Left hindlimb (tissue), 1 donor: ENCODE measurements at regions not wholly inside any gene's neighbourhood (a gene's known extent, or its start where the extent isn't known, plus 50 kb on each side); places are given as distances from the start of the nearest gene placed in this dataset.

Experiments
- DNase-seq: peaks from one replicate; pipeline ENCODE4 v3.0.0-alpha.2; 2018

DNA sequence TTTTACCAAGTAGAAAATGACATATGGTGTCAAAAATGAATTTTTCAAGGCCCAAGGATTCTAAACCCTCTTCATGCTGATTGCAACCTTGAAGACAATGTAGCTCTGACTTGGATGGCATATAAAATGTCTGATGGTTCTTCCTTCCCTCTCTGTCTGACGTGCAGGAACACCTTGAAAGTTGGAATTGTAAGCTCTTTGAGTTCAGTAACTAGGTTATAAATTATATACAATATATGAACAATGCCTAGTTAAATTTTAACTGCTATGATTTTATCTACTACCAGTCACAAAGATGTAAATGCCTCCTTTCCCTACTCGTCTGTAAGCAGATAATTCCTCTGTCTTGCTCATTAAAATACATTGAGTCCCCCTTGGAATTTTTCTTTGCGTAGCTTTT lies 89.5 kb upstream of the TMEM17 start:
- no peak for DNase-seq

DNA sequence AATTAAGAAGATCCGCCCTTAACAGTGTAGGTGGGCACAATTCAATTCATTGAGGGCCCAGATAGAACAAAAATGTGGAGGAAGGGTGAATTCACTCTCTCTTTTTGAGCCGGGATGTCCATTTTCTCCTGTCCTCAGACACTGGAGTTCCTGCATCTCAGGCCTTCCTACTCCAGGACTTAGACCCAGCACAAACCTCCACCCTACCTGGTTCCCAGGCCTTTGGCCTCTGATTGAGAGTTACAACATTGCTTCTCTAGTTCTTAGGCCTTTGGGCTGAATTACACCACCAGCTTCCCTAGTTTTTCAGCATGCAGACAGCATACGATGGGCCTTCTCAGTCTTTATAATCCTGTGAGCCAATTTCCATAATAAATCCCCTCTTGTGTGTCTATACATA lies 87.8 kb upstream of the TMEM17 start:
- no peak for DNase-seq

DNA sequence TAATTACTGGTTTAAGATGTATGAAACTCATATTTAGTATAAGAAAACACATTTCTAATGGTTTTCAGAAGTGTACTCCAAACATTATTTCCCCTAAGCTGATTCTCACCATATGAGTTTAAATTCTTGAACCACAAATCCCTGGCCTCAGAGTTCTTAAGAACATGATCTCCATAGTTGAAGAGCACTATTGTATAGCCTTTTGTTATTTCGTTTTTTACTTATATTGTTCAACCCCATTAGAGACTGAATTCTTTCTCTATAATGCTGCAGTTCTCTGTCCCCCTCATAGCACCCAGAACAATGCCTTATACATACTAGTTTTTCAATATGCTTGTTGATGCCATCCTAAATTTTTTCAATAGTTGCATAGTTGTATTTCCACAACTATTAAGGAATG lies 85.5 kb upstream of the TMEM17 start:
- DNase-seq, result no peak

DNA sequence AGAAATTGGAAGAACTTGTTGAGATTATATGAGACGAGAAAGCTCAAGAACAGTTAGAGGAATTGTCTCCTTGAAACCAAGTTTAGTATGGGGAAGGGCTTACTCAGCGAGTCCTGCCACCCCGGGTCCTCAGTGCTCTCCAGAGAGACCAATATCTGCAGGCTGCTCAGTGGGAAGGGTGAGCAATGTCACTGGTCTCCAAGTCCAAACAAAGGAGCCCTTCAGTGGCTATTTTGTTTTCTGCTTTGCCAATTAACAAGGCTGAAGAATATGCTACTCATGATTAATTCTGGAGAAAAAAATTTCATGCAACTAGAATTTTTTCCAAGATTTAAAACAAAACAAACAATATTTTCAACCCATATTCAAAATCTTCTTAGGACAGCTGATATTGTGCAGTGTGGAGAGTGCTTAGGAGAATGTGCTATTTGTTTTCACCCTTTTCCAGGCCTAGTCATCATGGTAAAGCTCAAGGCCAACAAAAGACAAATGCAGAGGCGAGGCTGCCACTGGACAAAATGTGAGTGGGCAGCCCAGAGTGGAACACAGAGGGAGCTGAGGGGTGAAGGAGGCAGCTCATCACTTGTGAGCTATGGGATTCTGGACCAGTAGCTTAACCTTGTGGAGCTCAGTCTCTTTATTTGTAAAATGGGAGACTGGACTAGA lies 83.8 kb upstream of the TMEM17 start:
- DNase-seq, result no peak

DNA sequence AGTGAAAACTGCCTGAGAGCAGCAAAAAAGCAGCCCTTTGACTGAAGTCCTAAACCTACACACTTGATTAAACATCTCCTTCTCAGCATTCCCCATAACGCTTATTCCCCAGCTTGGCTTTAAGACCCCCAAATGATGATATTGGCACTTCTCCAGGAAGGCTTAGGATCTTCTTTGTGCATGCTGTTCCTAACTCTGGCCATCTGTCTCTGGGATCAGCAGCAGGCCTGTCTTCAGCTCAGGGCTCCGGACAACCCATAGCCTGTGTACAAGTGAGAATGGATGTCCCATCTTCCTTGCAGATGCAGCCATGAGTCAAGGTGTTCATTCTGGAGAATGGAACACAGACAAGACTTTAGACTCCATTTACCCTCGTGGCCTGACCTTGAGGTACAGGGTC lies 81.6 kb upstream of the TMEM17 start:
- no peak for DNase-seq

DNA sequence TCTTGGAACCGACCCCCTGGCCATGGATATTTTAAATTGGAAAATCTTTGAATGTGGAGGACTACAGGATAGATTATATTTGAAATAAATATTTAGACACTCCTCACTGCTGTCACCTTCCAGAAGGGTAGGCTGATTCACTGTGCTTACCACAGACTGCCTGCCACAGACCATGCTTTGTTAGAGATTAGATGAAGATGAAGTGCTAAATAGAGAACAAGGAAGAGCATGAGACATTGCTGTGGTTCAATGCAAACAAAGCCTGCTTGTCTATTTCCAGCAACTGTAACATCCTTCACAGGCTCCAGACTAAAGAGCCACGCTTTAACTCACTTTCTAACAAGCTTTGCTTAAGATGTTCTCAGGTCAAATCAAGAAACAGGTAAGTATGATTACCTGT lies 81.0 kb upstream of the TMEM17 start:
- no peak for DNase-seq

DNA sequence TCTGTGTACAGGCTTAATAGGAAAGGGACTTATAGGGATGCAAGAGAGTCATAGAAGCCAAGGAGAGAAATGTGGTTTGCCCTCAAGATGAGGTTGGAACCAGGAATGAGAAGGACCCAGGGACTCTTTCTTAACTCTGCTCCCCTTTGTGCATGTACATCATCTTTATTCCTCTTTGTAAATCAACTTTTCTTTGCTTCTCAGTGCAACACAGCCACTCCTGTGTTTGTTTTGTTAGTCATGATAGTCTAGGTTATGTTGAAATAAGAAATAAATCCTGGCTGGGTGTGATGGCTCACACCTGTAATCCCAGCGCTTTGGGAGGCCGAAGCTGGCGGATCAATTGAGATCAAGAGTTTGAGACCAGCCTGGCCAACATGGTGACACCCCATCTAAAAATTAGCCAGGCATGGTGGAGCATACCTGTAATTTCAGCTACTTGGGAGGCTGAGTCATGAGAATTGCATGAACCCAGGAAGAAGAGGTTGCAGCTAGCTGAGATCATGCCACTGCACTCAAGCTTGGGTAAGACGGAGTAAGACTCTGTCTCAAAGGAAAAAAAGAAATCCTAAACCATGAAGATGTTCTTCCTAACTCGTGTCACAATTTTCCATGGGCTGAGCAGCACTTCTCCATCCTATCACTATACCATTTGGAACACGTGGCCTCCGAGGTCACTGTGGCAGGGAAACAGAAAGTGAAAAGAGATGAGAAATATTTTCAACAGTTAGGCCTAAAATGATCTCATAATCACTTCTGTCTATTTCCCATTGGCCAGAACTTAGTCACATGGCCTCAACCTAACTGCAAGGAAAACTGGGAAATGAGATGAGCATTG lies 73.0 kb upstream of the TMEM17 start:
- no peak for DNase-seq

DNA sequence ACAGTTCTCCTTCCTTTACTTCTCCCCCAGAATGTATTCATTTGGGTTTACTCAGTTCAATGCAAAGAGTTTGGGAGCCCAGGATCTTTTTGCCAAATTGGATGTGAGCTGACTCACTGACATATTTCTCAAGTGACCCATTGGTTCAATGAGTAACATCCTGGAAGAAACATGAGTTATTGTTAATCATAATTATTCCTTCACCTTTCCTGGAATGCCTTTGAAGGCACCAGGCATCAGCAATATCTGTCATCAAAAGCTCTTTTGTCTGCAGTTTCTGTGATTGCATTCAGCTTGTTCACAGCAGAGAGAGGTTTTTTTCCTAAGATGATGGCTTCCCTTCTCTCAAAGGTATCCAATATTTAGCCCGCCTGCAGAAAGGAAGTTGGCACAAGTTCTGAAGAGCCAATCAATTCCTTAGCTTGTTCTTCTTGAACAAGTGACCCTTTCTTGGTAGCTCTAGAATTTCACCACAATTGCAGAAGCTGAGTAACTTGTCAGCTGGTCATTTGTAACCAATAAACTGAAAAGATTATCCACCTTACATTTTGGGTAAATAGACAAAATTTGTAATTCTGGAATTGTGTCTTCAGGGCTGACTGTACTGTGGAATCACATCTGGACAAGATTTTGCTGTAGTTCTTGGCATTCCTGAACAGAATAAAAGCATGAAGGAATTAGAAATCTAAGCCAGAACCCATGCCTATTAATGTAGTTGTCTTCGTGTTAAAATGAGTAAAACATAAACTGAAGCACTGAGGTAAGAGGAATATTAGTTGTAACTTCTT lies 72.2 kb upstream of the TMEM17 start:
- DNase-seq, result no peak

DNA sequence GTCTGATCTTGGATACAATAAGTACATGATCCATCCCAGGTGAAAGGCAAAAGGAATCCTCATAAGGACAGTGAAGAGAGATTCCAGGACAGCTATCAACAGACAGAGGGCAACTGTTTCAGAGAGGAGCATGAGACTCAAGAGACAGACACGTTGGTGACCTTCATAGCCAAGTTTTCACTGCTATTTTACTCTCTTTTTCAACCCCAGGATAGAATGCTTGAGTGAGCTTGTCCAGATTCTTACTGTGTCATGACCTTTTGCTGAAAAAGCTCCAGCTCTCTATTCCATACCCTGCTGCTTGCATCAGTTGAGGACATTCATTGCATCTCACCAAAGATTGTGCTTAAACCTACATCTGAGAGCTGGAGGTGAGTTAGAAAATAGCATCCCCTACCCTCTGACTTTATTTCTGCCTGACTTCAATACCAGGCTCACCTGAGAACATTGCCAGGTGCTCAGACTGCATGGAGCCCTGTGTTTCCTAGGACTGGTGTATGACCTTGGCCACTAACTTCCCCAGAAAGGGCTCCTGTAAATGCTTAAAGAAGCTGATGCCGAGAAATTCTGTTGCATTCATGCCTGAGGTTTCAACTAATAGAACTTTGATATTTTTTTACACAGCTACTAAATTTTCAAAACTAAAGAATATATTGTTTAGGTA lies 70.4 kb upstream of the TMEM17 start:
- no peak for DNase-seq

DNA sequence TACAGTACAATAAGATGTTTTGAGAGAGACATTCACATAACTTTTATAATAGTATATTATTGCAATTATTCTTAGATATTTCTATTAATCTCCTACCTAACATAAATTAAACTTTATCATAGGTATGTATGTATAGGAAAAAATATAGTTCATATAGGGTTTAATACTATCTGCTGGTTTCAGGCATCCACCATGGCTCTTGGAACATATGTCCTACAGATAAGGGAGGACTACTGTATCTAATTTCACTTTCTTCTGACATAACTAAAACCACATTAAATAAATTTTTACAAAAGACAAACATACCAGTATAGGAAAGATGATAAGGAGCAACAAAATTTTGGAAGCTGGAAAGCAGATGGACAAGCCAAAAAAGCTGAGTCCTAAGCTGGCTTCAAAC lies 67.9 kb upstream of the TMEM17 start:
- no peak for DNase-seq

DNA sequence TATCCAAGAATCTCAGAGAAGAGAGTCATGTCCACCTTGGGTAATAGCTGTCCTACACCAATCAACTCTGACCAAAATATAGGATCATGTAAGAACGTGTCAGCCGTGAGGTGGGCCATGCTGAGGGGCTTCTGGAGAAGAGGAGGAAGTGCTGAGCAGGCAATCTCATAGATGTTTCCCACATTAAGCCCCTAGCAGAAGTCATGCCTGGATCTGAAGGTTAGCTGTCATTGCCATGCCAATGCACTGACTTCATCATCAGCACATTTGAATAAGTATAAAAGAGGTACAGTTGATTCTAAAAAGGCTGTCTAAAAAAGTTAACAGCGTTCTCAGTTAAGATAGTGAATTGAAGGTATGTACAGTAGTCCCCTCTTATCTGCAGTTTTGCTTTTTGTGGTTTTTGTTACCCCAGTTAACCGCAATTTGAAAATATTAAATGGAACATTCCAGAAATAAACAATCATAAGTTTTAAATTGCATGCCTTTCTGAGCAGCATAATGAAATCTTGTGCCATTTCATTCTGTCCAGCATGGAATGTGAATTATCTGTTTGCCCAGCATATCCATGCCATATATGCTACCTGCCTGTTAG lies 67.2 kb upstream of the TMEM17 start:
- DNase-seq, result no peak

DNA sequence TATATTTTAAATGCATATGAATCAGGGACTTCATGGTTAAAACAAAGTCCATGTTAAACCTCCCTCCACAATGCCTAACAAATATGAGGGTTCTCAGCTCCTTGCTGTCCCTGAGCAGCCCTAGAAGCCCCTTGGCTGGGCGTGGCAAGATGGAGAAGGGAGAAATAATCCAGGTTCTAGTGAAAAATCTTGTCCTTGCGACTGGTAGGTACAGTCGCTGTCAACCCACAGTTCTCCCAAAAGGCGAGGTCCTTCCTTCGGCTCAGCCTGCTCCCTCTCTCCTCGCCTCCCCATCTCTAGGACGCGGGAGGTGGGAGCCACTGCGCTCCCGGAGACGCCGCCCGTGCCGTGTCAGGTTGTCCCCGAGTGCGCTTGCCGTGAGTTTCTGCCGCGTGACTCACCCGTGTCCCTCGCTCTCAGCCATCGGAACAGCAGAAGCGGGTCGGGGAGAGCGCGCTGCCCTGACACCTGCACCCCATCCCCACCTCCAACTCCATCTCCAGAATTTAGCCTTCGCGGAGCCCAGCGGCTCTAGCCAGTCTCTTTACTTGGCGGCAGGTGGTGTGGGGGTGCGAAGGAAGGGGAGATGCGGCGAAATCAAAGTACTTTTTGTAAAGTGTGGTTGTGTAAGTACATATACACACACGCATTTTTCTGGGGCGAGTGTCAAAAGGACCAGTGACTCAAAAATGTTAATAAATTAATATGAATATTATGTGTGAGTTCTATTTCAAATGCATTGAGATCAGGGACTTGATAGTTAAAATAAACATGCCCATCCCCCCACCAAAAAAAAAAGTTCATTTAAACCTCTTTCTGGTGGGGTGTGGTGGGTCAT lies 65.1 kb upstream of the TMEM17 start:
- DNase-seq, result no peak

DNA sequence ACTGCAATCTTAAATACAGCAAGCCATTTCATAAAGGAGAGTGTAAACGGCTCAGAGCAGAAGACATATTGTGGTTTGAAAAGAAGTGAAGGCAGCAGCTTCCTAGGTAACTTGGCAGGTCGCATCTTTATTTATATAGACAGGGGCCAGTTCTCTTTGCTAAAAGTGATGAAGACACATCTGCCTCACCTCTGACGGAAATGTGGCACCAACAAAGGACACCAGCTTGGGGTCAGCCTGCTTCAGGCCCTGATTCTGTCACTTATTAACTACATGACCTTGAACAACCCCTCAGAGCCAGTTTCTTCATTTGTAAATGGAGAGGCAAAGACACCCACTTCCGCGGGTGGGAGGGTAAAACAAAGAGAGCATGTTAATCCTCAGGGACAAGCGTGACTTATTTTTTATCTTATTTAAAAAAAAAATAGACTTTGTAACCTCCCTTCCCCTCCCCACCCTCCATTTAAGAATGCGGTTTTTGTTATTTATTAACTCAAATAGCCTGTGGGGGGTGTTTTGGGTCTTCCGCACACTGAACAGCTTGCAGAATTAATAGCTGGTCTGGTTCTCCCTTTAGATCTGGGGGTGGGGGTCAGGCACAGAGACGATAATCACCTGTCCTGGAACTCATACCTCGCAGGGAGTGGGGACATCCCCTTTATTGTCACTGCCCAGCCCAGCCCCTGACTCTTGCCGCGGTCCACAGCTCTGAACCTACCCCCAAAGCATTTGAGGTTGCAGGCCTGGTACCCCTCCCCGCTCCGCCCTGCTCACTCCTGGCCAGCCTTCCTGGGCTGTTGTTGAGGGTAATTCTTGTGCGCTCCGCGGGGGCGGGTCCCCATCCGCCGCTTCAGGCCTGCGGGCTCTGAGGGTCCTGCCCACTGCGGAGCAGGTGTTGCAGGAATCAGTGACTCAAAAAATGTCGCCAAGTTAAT lies 64.2 kb upstream of the TMEM17 start:
- no peak for DNase-seq

DNA sequence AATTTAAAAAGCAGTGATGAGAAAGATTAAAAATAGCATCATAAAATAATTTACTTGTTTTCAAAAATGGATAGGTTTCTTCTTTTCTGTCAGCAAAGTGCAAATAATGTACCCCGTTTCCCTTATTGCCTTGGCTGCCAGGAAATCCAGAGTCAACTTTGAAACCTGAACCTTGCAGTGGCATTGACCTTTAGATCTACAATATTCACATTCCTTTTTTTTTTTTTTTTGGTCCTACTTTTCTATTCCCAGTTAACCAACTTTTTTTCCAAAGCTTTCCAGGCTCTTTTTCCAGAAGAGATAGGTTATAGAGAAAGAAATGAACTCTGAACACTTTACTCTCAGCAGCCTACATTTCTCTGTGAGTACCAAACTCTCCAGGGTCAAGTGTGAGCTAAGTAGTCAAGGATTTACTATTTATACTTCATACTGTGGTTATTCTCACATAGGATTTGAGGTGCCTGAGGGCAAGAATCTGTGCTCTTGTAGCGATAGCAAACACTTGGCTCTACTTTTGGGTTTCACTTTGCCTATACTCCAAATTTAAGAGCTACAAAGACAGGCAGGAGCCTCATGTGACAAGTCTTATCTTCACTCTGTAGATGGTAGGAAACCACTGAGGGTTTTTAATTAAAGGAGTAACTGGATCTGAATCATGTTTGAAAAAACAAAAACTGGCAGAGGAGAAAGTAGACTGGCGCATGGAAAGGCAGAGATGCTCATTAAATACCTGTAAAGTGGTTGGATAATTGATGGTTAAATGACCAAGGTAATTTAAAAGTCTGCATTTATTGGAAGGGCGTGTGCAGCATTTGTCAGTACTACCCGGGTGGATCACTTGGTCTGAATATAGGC lies 63.2 kb upstream of the TMEM17 start:
- DNase-seq, result no peak

DNA sequence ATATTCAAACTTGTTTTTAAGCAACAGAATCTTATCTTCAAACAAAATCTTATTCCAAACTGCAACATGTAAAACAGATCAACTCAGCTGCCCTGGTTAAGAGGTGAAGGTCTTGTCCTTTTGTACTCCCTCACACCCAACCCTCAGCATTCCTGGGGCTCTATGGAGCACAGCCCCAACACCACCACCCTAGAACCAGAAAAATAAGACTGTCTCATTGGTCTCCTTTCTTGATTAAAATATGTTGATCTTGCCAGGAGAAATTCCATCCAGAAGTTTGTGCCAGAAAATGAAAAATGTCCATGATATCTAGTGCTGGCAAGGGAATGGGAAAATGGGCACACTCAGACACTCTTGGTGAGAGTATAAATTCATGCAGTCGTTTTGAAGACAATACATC lies 62.1 kb upstream of the TMEM17 start:
- no peak for DNase-seq

DNA sequence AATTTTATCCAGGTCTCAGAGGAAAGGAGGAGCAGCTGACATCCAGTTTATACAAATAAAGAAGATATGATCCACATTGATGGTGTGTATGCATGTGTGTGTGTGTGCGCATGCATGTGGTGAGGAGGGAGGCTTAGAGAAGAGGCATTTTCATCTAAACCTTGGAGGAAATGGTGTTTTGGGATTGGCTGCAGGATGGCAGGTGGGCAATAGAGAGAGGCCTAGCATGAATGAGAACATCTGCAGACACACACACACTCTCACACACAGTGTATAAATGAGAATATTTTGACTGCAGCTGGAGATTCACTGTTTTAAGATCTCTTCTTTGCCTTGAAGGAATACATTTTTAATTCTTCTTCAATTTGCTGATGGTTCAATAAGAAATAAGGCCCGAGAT lies 61.7 kb upstream of the TMEM17 start:
- no peak for DNase-seq

DNA sequence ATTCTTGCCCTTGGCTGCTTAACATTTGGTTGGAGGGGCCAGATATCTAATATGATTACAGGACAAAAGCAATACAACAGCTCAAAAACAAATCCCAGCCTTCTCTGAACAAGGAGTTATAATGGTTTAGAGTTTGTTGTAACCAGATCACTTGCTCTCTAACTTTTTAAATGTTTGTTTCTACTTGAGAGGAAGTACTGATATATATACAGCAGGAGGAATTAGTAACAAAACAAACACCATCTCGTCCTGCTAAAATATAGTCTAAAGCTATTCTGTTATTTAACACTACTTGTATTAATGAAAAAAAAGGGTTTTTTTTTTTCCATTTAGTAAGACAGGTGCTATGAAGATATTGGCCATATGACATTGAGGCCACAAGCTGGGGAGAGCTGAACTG lies 60.9 kb upstream of the TMEM17 start:
- no peak for DNase-seq

DNA sequence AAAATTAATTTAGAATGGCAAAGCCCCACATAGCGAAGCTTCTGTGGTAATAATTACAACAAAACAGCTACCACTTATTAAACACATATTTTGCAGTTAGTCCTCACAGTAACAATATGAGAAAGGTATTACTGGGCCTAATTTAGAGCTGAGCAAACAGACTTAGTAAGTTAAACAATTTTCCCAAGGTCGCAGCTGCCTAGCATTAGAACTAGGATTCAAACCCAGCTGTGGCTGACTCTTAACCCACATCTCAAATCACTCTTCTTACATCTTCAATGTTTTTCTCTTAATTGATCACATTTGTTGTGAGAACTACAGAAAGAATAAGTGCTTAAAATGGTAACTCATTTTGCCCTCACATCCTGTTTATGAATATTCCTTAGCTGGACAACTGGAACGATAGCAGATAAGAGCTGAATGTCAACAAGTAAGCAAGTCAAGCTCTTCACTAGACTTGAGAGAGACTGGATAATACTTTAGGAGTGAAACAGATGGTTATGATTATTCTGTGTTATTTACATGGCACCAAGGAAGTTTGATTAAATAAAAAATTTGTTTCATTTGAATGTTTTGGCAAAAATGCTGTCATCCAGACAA lies 59.4 kb upstream of the TMEM17 start:
- no peak for DNase-seq

DNA sequence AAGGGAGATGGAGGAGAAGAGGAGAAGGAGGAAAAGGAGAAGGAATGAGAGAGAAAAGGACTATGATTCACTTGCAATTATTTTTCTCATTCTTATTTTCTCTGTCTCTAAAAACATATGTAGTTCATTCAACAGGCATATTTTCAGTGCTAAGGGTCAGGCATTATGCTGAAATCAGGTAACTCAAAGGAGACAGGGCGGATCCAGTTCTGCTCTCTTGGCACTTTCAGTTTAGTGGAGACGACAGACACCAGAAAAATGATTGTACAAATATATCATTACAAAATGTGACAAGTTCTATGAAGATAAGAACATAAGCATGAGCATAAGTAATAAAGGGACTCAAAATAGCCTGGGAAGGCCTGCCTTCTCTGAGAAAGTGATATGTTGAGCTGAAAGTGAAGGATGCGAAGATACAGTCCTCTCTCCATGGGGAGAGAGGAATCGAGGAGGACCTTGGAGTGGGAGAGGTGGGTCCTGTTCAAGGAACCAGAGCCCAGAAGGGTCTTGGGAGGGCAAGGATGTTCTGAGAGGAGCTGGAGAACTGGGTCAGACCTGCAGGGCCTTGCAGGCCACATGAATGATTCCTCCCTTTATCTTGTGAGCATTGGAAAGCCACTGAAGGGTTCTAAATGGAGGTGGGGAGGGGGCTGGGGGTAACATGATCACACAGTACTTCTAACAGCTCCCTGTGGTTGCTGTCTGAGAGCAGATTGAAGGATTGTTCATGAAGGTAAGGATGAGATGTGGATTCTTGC lies 58.6 kb upstream of the TMEM17 start:
- DNase-seq, result no peak
